Stimulated activated naive CD8-positive, alpha-beta T cell treated with anti-CD3 and anti-CD28 coated beads, Interleukin-15, amount 100 ng/mL, for 72 hours (primary cell): ENCODE measurements at regions not wholly inside any gene's neighbourhood (a gene's known extent, or its start where the extent isn't known, plus 50 kb on each side); places are given as distances from the start of the nearest gene placed in this dataset.

Source experiments
- ATAC-seq: fragments of 150-1000 bp; cut with Tn5 transposase; 2 replicates; pipeline ENCODE4 v1.10.0; 2021; ENCODE audit warnings: mild to moderate bottlenecking, moderate library complexity
- DNase-seq, 2 donors: peaks; one replicate each; pipeline ENCODE4 v3.0.0; 2021 to 2022
- H3K27ac Mint-ChIP-seq, 2 donors: one replicate each; pipeline ENCODE4 v1.8.0; 2022; ENCODE audit warnings: mild to moderate bottlenecking in 2 of 2, mixed read lengths in 2 of 2, moderate library complexity in 2 of 2
- H3K27me3 Mint-ChIP-seq: one replicate; pipeline ENCODE4 v1.8.0; 2022; ENCODE audit warnings: mixed read lengths
- H3K4me1 Mint-ChIP-seq: one replicate; pipeline ENCODE4 v1.8.0; 2022; ENCODE audit warnings: mild to moderate bottlenecking, mixed read lengths
- H3K4me3 Mint-ChIP-seq, 2 donors: one replicate each; pipeline ENCODE4 v1.8.0; 2022; ENCODE audit warnings: mild to moderate bottlenecking in 2 of 2, mixed read lengths in 2 of 2, moderate library complexity in 1 of 2
- H3K9me3 Mint-ChIP-seq, 2 donors: one replicate each; pipeline ENCODE4 v1.8.0; 2022; ENCODE audit warnings: mixed read lengths in 2 of 2

DNA sequence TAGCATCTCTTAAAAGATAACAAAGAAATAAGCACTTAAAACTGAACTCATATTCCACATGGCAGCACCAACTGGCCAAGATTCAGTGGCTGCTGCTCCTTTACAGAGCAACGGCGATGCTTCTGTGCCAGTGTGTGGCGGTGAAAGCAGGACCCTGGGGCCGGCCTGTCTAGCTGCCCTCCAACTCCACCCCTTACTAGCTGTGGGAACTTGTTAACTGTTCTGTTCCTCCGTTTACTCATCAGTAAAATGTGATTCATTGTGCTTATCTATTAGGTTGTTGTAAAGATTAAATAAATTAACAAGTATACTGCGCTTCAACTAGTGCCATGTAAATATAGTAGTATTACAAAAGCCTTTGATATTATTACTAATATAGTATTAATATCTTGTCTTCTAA is 133.2 kb downstream of the GDAP2 start:
- Mint-ChIP-seq H3K27ac (no peak overlapping the region), H3K4me3 (no peak overlapping the region), H3K9me3 (no peaks in the 10 kb centered on the region), H3K27me3 (peaks cover 29% of the 10 kb centered on the region), H3K4me1 (no peaks in the 10 kb centered on the region)
- DNase-seq = no peak
- ATAC-seq = no peak

DNA sequence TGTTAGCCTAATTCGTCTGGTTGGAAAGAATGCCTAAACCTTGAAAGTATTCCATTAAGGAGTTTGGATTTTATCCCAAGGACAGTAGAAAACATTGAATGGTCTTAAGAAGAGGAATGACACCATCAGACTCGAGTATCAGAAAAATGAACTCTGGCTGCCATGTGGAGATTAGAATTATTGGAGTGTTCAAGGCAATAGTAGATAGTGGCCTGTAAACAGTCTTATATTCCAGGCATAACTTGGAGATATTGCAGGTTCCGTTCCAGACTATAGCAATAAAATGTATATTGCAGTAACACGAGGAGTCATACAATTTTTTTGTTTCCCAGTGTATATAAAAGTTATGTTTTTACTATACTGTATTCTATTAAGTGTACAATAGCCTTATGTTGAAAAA is 130.9 kb downstream of the GDAP2 start:
- Mint-ChIP-seq H3K27me3 (peaks cover 20% of the 10 kb centered on the region), H3K9me3 (no peaks in the 10 kb centered on the region), H3K4me1 (no peaks in the 10 kb centered on the region), H3K27ac (no peak overlapping the region), H3K4me3 (no peak overlapping the region)
- ATAC-seq (no peak), DNase-seq (no peak)

DNA sequence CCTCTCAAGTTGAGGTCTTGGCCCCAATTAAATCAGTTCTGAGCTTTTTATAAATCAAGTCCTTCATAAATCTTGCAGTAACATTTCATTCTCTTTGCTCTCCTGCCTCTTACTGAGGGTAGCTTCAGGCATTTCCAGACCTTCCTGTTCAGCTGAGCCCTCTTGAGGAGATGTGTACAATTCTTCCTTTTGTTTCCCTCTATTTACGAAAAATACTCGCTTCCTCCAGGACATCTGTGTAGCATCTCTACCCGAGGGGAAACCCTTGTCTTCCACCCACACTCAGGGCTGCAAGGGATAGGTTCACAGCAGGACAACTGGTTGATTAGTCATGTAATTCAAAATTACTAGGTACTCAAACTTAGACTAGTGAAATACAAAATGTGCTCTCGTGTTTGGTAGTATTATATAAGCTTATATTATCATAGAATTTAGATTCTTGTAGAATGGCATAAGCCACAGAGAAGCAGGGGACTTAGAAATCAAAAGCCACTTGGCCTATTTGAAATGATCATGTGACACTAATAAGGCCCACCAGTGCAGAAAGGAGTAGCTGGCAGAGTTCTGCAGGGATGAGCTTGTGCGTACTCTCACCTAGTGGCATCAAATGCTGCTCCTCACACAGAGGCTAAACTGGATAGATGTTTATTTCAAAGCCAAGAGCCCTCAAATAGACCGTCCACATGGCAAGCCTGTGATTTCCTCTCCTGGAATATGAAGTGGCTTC is 126.7 kb downstream of the GDAP2 start:
- no peak for ATAC-seq
- Mint-ChIP-seq H3K9me3 (no peaks in the 10 kb centered on the region), H3K4me3 (no peak overlapping the region), H3K27ac (no peak overlapping the region), H3K27me3 (peaks cover 39% of the 10 kb centered on the region), H3K4me1 (no peaks in the 10 kb centered on the region)
- no peak for DNase-seq

DNA sequence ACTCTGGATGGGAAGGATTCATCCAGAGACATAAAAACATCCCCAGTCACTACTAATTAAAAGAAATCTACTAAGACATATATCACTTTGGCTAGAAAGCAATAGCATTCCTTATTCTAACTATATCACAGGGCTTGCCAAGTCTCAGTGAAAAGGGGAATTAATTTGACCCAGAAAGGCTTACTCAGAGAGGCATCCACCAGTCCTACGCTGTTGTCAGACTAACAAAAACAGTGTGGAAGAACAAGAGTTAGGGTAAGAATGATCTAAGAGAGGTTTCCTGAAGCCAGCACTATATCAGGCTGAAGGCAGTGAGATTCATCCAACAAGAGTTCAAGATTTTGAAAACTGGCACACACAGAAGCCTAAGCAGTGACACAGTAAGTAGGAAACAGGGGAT is 126.1 kb downstream of the GDAP2 start:
- no peak overlapping the region for H3K27ac Mint-ChIP-seq
- H3K4me3 Mint-ChIP-seq = no peak overlapping the region
- DNase-seq (no peak), ATAC-seq (no peak)
- H3K27me3 Mint-ChIP-seq = peaks cover 39% of the 10 kb centered on the region
- H3K4me1 Mint-ChIP-seq = no peaks in the 10 kb centered on the region
- H3K9me3 Mint-ChIP-seq = no peaks in the 10 kb centered on the region

DNA sequence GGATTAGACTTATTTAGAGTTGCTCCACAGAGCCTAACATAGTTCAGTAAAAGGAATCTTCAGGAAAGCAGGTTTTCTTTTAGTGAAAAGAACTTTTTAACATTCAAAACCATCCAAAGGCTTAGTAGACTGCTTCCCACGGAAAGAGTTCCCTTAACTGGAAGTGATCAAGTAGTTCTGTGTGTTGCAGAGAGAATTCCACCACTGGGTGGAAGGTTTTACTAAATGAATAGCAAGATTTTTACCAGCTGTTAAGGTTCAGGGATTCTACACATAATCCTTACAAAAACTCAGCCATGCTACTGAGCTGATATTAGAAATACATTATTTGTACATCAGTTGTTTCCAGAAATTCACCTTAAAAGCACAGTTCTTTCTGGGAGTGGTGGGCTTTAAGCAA is 119.7 kb downstream of the GDAP2 start:
- DNase-seq = no peak
- H3K27ac Mint-ChIP-seq = no peak overlapping the region
- no peak overlapping the region for H3K4me3 Mint-ChIP-seq
- peaks cover 29% of the 10 kb centered on the region for H3K27me3 Mint-ChIP-seq
- no peaks in the 10 kb centered on the region for H3K9me3 Mint-ChIP-seq
- no peaks in the 10 kb centered on the region for H3K4me1 Mint-ChIP-seq
- no peak for ATAC-seq

DNA sequence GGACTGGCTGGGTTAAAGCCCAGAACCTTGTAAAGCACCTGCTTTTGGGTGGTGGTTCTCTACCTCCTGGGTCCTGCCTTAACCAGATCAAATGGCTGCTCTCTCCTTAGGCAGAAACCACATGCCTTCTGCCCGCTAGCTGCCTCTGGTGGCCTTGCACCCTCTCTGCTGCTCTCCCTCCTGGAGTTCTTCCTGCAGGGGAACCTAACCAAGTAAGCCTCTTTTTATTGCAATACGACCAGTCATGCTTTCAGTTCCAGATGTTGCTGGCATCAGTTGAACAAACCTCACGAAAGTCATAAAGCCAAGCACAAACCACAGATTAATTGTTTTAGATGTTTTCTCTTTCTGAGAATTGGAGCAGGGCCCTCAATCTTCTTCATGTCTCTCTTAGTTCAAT is 118.9 kb downstream of the GDAP2 start:
- no peak overlapping the region for H3K27ac Mint-ChIP-seq
- no peaks in the 10 kb centered on the region for H3K9me3 Mint-ChIP-seq
- H3K4me1 Mint-ChIP-seq = no peaks in the 10 kb centered on the region
- DNase-seq = no peak
- H3K27me3 Mint-ChIP-seq = peaks cover 22% of the 10 kb centered on the region
- ATAC-seq = no peak
- no peak overlapping the region for H3K4me3 Mint-ChIP-seq

DNA sequence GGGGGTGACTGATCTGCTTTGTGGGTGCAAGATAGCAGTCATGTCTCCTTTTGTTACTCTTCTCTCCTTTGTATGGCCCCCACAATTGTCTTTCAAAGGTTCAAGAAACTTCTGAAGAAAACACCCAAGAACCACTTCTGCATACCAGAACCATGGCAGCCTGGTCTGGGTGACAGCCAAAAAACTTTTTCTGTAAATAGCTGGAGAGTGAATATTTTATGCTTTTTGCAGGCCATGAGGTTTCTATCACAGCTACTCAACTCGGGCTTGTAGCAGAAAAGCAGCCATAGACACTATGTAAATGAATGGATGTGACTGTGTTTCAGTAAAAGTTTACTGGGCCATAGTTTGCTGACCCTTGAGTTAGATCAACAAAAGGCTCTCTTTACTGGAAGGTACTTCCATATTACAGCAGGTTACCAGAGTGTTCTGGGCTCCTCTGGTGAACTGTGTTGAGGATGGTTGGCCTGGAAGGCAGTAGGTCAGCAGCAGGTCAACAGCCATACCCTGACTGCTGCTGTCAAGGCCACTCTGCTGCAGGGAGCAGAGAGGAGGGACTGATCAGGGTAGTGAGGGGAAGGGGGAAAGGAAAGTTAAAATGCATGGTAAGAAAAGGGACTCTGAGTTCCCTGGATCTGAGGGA is 116.4 kb downstream of the GDAP2 start:
- DNase-seq (no peak), ATAC-seq (no peak)
- no peak overlapping the region for H3K27ac Mint-ChIP-seq
- H3K4me1 Mint-ChIP-seq = no peaks in the 10 kb centered on the region
- peaks cover 10% of the 10 kb centered on the region for H3K27me3 Mint-ChIP-seq
- no peak overlapping the region for H3K4me3 Mint-ChIP-seq
- H3K9me3 Mint-ChIP-seq = no peaks in the 10 kb centered on the region
